ENCODE measurements at regions not wholly inside any gene's neighbourhood (a gene's known extent, or its start where the extent isn't known, plus 50 kb on each side); places are given as distances from the start of the nearest gene placed in this dataset.

DNA sequence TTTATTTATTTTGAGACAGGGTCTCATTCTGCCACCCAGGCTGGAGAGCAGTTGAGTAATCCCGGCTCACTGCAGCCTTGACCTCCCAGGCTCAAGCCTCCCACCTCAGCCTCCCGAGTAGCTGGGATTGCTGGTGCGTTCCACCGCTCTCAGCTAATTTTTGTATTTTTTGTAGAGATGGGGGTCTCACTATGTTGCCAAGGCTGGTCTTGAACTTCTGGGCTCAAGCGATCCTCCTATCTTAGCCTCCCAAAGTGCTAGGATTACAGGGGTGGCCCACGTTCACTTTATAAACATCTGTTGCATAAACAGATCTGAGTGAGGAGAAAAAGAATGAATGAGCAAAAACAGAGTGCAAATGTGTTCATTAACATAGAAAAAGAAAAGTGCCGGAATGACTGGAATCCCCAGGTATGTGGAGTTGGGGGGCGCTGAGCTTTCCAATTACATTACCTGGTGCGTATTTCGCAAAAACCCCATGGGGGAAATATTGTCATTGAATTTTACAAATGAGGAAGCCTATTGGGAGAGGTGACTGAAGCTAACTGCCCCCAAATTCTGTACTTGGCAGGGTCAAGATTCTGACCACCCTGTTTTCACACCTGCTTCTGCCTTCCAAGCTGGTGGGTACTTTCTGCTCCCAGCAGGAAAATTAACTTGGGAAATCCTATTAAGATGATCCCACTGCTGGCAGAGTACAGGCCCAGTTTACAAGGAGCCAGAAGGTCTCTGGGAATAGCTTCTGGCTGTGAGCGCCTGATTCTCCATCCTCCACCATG is 207.7 kb upstream of the JARID2 start:
- no peak for DNase-seq

DNA sequence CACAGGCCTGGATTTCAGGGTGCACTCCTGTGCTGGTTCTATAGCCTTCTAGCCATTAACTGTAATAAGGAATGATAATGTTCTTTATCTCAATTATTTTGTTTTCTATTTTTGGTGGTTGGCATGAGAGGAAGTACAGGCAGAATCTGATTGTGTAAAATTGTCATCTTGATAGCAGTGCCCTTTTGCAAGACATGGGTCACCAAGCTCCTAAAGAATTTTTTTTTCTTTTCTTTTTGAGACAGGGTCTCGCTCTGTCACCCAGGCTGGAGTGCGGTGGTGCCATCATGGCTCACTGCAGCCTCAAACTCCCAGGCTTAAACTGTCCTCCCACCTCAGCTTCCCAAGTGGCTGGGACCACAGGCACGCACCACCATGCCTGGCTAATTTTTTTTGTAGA is 206.7 kb upstream of the JARID2 start:
- DNase-seq = no peak

- DNase-seq = no peak
Observed at GRCh38 chr6:15042938-15043337, 202.9 kb upstream of the JARID2 start.

- no peak for DNase-seq
Observed at GRCh38 chr6:15044146-15044882, 201.6 kb upstream of the JARID2 start.

- DNase-seq = no peak
Observed at GRCh38 chr6:15044948-15045347, 200.9 kb upstream of the JARID2 start.

DNA sequence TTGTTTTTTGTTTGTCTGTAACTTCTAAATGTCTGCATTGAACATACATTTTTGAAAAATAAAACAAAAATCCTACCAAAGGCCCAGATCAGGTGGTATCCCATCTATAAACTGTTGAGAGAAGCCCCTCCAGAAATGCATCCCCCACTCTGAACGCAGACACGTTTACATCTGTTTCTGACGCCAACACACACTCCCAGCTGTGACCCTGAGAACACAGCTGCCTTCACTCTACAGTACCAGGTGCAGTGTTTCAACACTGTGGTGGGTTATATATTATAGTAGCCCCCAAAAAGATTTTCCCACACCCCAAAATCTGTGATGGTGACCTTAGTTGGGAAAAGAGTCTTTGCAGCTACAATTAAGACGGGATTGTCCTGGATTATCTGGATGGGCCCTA is 199.1 kb upstream of the JARID2 start:
- DNase-seq = no peak

DNA sequence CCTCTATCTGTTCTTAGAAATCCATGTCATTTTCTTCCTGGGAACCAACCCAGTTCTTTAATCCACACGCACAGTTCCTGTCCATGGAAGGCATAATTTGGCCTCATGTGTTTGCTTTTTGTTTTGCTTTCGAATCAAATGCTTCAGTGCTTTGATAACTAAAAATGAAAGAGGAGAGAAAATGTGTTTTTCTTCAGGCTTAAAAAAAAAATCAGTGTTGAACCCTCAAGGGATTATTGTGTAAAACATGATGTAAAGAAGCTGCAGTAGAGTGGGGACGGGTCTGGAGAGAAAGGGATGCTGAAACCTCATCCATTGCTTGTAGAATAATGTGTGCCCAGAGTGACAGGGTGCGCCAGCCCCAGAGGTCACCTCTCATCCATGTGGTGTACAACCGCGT is 197.5 kb upstream of the JARID2 start:
- DNase-seq = no peak

GRCh38 chr6:15058200-15059061 is 187.4 kb upstream of the JARID2 start:
- no peak for DNase-seq

GRCh38 chr6:15061180-15061641 is 184.7 kb upstream of the JARID2 start:
- no peak for DNase-seq

DNA sequence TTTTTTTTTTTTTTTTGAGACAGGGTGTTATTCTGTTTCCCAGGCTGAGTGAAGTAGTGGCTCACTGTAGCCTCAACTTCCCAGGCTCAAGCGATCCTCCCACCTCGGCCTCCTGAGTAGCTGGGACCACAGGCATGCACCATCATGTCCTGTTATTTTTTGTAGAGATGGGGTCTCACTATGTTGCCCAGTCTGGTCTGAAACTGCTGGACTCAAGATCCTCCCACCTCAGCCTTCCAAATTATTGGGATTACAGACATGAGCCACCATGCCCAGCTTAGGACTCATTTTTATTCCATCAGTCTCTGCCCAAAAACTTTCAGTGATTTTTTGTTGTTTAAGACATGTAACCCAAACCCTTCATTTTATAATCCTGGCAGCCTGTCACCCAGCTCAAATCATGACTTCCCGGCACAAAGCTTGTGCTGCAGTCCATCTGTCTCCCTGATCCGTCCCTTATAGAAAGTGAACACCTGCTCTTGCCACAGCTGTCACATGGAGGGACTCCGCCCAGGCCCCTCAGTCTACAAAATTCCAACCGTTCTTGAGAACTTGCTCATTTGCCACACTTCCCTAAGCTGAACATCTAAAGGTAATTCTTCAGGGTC is 183.9 kb upstream of the JARID2 start:
- DNase-seq = peak; percentile 18

GRCh38 chr6:15062516-15063252 is 183.2 kb upstream of the JARID2 start:
- DNase-seq = no peak

DNA sequence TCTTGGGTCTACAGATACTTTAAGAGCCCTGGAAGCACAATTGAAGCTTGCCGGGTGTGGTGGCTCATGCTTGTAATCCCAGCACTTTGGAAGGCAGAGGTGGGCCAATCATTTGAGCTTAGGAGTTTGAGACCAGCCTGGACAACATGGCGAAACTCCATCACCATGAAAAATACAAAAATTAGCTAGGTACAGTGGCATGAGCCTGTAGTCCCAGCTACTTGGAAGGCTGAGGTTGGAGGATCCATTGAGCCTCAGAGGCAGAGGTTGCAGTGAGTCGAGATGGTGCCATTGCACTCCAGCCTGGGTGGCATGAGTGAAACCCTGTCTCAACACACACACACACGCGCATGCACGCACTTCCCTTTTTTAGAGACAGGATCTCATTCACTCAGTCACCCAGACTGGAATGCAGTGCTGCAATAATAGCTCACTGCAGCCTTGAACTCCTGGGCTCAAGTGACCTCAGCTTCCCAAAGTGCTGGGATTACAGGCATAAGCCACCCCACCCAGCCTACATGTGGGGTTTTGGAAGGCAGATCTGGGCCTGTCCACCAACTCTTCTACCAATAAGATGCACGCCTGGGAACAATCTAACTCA is 182.5 kb upstream of the JARID2 start:
- no peak for DNase-seq

DNA sequence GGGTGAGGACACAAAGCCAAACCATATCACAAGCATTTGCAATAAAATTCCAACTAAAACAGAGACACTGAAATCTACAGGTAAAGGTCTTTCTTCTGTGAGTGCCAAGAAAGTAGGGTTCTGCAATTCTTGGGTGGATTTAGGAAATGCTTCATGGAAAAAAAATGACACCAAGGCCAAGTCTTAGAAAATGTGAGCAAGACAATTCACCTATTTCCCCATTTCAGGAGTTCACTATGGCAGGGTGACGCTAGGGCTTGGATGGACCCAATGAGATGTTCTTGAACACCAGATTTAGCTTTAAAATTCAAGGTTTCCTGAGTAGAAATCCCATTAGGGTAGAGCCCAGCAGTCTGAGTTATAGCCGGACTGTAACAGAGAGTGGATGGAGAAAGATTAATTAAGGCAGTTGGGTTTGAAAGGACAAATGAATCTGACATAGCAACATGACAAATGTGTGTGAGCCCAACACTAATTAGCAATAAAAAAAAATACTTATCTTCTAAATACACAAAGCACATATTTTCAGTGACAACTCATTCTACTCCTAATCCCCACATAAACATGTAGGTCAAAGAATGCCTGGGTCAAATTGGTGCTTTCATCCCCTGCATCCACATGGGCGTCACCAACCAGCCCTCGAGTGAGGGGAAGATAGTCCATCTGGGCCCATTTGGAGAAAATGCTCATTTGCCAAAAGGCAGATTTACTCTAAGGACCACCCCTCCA is 180.4 kb upstream of the JARID2 start:
- DNase-seq = no peak

GRCh38 chr6:15066089-15066758 is 179.6 kb upstream of the JARID2 start:
- no peak for DNase-seq

GRCh38 chr6:15073344-15073789 is 172.5 kb upstream of the JARID2 start:
- no peak for DNase-seq

- DNase-seq = no peak
Observed at GRCh38 chr6:15073883-15074465, 171.9 kb upstream of the JARID2 start.

GRCh38 chr6:15074806-15075205 is 171.1 kb upstream of the JARID2 start:
- no peak for DNase-seq

DNA sequence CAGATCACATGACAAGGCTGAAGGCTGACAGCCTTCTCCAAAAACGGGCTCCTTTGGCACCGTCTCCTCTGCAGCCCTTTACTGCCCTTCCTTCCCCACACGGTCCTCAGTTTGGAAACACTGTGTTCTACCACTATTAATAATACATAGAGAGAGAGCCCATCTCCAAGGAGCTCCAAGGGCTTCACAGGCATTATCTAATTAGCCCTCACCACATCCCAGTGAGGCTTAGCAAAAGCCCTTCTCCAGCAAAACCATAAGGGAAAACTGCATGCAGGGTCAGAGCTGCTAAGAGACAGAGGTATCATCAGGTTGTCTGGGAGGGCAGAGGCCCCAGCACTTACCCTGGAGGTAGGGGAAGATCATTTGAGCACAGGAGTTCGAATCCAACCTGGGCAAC is 169.3 kb upstream of the JARID2 start:
- DNase-seq = no peak

DNA sequence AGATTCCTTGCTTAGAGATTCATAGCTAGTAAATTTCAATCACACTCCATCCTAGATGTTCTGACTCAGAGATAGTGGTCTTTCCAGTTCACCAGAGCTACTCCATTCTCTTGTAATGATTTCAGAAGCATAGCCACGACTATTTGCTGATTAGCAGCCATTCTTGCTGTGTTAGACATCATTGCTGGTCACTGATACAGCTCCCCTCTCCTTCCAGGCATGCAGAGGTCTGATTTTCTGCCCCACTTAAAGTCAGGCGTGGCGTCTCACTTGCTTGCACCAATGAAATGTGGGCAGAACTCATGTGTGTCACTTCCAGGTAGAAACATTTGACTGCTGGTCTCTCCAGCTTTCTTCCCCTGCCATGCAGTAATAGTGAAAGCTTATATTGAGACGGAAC is 168.9 kb upstream of the JARID2 start:
- no peak for DNase-seq

DNA sequence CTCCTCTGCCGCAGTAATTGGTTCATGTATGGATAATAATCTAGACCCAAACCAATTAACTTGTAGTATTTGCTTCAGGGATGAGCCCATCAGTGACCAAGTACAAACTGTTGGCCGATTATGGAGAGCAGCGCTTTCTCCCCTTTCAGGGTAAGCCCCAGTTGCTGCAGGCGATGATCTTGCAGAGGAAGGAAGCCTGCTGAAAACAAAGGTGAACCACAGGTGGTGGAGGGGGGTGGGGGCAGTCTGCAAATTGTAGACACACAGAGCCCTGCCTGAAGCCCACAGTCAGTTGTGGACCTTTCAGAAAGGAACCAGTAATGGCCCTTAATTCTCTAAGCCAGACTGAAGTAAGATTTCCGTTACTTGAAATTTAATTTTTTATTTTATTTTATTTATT is 167.9 kb upstream of the JARID2 start:
- no peak for DNase-seq

Measured in hindlimb muscle (tissue), 1 donor.